NCI-H2227 (cell line): ENCODE measurements at regions not wholly inside any gene's neighbourhood (a gene's known extent, or its start where the extent isn't known, plus 50 kb on each side); places are given as distances from the start of the nearest gene placed in this dataset.
"Not testable (repeated sequence)": the region's sequence is repeated elsewhere in the genome, so short reads cannot be mapped to it uniquely, and the experiment has no call there.

Source experiments
- DNase-seq: peaks from one replicate; lab custom pipeline; 2025; ENCODE audit not compliant: unreplicated experiment; lab: John Stamatoyannopoulos, UW

DNA sequence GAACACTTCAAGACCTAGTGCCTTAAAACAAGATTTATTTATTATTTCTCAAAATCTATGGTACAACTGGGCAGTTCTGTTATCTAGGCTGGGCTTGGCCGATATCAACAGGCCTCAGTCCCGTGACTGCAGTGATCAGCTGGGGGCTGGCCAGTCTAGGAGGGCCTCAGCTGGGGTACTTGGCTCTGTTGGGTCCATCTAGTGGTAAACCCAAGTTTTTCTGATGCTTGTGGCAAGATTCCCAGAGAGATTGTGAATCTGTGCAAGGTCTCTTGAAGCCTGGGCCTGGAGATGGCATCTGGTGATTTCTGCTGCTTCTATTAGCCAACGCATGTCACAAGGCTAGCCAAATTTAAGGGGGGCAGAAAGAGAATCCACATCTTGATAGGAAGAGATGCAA, 482.4 kb upstream of the SGO1 start:
- no peak for DNase-seq

DNA sequence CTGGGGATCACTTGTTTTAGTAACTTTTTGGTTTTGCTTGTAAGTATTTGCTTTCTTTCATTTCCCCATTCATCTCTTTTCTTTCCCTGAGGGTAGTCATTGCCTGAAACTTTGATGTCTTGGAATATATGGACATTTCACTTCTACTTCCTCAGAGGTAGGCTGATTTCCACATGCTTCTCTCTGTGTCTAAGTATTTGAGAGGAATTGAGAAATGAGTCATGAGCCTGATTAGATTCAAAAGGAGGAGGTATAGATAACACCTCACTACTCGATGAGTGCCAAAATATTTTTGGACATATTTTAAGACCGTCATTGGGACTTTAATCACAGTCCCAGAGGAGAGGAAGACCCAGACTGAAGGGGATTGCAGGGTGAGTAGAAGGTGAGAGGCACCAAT, 480.1 kb upstream of the SGO1 start:
- DNase-seq: no peak

DNA sequence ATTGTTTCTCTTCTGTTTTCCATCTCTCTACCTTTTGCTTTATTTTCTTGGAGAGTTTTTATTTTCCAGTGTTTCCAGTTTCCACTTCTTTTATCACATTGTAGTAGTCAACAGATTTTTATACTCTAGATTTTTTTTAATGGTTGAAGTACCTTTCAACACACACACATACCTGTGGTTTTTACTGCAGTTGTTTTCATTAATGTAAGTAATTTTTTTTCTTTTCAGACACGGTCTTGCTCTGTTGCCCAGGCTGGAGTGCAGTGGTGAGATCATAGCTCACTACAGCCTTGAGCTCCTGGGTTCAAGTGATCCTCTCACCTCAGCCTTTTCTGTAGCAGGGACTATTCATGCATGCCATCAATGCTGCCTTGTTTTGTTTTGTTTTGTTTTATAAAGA, 472.5 kb upstream of the SGO1 start:
- DNase-seq: no peak

DNA sequence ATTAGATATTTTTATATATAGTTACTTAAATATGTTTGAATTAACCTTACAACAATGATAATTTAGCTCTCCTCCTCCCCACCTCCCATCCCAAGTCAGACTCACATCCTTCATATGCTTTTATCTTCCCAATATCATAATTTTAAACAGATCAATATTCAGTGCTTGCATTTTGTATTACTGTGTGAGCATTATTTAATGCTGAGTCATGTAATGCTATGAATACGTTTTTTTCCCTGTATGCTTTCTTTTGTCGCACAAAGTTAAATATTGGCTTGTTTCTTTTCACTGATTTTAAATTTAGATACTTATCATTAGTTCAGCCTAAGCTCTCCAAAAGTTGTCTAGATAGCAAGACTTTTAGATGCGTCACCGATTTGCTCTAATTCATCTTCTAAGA, 471.6 kb upstream of the SGO1 start:
- DNase-seq: no peak

DNA sequence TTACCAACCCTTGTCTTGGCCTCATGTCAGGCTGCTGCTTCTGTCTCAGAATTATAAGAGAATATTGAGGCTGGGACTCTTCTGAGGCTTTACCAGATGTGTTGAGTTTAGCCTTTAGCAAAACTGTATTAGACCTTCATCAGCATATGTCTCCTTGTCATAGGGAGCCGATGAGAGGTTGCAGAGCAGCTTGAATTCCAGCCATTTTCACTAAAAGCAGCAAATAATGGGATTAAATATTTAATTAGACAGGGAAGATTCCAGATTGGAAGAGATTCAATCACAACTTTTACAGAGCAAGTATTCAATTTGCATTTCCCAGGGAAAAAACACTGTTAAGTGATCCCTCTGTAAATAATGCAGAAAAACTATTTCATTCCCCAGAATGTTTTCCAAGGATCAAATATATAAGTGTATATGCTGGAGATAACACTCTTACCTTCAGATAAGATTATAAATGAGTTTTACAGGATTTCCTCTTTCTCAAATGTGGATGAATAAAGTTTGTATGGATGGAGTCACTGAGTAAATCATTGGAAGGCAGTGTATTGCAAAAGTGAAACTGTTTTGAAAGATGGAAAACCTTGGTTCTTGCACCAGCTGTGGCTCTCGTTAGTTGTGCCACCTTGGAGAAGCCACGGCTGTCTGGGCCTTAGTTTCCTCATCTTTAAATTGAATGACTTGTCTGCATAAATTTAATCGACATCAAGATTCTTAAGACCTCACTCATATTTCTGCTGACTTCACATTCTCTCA, 466.4 kb upstream of the SGO1 start:
- DNase-seq: no peak

DNA sequence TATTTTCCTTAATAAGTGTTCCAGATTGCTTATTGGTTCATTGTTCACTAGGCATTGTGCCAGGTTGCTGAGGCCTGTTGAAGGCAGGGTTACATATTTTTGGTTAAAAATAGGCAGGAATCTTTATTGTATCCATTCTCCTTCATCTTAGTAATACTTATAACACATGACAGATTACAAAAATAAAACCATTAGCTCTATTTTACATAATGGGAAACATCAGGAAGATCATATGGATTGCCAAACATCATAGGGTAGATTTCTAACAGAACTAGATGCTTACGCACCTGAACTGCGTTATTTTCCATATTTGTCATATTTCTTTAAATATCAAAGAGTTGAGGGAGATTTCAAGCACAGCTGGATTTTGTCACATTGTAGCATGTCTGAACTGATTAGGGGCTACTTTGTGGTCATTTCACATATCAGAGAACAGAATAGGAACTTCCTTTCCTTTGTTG, 462.9 kb upstream of the SGO1 start:
- no peak for DNase-seq

DNA sequence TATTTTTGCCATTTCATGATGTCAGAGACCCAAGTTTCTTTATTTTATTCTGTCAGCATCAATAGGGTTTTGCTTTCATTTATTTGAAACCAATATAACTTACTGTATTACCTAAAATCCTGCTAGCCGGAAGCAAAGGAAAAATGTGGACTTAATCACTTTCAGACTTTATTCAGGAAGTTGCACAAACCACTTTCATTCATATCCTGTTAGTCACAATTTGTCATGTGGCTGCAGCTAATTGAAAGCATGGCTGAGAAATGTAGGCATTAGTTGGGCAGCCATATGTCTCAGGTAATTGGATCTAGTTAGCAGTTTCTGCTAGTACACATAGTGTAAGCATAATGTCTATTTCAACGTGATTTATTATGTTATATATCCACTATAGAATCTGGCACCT, 462.3 kb upstream of the SGO1 start:
- DNase-seq: no peak

DNA sequence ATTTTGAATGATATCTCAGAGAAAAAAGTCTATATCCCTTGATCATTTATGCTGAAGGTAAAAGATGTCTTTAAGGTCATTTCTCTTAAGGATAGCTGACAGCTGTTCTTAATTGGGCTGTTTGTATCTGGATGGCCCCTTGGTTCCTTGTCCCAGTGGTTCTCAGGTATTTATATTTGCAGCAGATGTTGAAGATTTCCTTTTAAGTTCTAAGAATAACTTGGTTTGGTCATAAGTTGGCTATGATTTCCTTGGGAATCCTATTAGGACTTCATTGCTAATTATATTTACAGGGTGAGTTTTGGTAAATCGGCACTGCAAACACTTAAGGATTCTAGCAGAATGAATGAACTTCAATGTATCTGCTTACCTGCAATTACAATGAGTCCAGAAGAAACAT, 460.4 kb upstream of the SGO1 start:
- DNase-seq: no peak

DNA sequence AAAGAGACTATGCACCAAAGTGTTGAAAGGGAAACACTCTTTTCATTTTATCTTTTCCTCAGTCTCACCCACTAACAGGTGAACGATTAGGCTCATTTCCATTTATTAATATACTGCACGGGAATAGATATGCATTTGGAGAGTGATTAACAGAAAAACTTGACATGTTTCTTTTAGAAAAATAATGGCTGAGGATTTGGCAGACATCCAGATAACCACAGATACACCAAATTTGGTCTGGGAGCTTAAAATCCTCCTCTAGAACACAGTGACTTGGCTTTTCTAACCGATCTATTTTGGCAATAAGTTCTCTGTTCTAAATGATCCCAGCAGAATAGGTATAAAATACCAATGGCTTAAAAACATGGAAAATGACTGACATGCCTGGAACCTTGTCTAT, 459.3 kb upstream of the SGO1 start:
- no peak for DNase-seq

DNA sequence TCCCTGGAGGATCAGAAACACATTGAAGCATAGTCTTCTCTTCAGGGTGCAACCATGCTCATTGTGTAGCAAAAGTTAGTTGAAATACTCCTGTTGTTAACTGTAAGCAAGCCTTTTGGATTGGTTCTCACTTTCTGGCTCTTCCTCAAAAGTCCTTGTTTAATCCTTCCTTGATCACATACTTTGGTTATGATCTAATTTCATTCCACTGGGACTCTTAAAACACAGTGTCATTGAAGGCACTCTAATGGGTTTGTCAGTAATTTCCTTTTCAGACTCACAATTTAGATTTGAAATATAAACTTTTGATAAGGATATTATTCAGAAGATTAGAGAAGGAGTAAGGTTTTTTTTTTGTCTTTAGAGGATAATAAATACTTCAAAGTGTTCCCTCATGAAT, 451.7 kb upstream of the SGO1 start:
- DNase-seq: no peak

DNA sequence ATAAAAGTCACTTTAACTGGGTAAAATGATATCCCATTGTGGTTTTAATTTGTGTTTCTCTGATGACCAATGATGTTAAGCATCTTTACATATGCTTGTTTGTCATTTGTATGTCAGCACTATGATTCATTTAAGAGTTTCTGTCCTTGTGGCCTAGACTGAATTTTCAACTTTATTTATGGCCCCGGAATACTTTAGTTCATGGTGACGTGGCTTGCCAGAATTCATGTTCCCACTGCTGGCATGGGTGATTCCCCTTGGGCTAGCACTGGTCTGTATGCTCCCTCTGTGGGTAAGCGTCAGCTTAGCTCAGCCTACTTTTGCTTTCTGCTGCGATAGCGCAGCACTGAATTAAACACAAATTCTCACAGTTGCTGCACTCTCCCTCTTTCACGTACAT, 436.3 kb upstream of the SGO1 start:
- DNase-seq: no peak

DNA sequence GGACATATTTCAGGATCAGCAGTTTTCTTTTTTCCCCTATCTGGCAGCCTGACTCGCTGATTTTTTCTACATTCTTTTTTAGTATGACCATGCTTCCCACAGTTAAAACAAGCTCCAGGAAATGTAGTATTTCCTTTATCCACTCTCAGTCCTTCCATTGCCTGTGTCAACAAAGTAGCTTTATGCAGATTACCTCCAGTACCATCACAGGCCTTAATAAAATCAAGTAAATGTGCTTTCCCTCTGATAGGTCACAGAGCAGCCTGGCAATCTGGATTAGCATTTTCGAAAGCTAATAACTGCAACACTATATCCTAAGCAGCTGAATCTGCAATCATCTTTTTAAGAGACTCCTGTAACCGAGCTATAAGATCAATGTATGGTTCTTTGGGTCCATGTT, 432.6 kb upstream of the SGO1 start:
- not testable (repeated sequence) for DNase-seq

DNA sequence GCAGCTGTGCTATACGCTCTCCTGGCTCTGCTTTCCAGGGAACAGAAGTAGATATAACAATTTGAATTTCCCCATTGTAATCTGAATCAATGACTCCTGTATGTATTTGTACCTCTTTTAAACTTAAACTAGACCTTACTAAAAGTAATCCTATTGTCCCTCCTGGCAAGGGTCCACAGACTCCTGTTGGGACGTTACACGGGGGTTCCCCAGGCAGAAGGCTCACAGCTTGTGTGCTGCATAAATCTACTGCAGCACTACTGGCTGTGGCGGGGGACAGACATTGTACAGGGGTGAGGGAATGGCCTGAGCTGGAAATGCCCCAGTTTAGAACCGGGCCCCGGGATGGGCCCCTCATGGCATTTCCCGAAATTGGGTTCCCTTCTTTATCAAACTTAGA, 432.2 kb upstream of the SGO1 start:
- DNase-seq: not testable (repeated sequence)

DNA sequence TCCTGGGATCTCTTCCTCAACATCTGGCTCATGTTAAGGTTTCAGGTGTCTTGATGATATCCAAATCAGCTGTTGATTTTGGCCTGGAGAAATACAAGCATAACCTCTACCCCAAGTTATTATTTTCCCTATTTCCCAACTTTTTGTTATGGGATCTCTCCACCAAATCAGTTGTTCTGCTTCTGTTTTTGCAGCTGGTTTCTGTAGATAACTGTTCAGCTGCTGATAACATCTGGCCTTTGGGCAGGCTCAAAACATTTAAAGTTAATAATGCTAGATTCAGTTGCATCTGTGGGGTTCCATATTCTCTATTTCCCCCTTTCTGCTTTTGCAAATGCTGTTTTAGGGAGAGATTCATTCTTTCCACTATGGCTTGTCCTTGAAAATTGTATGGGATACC, 430.0 kb upstream of the SGO1 start:
- not testable (repeated sequence) for DNase-seq

DNA sequence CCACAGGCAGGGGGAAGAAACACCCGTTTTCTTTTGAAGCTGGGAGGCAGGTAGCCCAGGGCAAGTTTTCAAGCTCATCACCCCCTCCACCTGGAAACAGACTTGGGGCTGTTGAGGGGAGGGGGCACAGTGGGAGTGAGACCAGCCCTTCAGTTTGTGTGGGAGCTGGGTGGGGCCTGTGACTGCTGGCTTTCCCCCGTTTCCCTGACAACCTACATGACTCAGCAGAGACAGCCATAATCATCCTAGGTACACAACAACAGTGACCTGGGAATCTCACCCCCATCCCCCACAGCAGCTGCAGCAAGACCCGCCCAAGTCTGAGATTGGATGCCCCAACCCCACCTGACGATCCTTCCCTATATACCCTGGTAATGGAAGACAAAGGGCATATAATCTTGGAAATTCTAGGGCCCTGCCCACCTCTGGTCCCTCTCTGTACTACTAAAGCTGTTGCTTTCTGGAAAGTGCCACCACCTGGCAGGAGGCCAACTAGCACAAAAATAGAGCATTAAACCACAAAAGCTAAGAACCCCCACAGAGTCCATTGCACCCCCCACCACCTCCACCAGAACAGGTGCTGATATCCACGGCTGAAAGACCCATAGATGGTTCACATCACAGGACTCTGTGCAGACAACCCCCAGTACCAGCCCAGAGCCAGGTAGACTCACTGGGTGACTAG, 422.2 kb upstream of the SGO1 start:
- DNase-seq: no peak

DNA sequence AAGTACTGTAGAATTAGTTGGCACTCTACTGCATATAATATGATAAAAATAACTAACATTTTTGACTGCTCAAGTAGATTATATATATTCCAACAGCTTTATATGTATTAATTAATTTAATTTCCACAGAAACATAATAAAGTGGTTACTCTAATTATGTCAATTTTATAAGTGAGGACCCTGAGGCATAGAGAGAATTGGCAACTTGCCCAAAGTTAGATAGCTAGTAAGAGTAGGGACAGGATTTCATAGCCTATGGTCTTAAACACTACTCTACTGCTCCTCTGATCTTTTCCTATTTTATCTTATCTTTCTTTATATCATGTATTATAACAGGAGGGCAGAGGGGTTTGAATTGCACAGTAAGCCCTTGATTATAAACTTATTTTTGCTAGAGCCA, 418.7 kb upstream of the SGO1 start:
- no peak for DNase-seq

DNA sequence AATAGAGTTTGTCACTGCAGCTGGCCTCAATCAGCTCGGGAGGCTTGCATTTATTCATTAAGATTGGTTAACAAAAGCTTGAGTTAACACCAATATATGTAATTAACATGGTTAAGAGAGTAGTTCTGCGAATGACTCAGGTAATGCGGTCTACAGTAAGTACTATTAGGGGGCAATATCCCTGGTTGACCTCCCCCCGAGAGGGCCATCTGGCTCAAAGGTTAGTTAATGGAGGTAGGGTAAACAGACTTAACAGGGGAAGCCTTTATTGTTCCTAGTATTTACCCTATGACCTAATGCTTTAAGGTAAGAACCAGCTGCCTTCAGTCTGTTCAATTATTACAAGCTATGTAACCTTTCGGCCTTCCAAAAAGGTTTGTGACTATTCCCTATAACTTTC, 403.3 kb upstream of the SGO1 start:
- DNase-seq: no peak

DNA sequence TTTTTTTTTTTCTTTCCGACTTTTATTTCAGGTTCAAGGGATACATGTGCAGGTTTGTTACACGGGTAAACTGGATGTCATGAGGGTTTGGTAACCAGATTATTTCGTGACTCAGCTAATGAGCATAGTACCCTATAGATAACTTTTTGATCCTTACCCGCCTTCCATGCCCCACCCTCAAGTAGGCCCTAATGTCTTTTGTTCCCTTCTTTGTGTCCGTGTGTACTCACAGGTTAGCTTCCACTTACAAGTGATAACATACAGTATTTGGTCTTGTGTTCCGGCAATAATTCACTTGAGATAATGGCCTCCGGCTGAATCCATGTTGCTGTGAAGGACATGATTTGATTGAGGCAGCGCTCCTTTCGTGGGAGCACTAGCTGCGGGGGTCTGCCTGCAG, 402.8 kb upstream of the SGO1 start:
- DNase-seq: no peak

DNA sequence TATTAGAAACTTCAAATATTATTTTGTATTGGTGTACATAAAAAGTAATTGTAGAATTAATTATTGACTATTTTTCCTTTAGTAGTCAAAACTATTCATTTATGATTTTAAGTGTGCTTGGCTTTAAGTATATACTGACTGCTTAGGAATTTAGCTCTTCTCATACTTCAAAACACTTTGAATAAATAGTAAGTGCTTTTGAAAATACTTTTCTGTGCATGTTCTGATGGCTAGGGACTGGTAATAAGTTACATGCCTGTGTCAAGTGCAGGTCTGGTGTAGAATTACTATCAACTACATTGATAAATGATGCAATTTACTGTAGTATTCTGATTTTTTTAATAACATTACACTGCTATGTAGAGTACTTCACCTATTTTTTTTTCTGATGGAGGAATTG, 397.6 kb upstream of the SGO1 start:
- no peak for DNase-seq

DNA sequence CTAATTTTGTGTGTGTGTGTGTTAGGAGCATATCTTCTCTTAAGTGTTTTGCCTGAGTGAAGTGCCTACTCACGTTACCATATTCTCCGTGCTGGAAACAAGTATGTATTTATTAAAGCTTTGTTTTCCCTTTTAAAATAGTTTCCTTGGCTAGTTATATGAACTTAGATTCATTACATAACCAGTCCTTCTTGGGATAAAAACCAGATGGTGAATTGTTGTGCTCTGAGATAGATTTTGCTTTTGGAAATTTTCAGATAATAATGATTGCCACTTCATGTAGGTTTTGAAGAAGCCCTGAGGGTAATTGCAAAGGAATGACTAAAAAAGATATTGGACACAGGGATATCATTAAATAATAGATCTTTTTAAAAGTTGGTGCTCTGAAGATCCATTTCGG, 390.2 kb upstream of the SGO1 start:
- no peak for DNase-seq

DNA sequence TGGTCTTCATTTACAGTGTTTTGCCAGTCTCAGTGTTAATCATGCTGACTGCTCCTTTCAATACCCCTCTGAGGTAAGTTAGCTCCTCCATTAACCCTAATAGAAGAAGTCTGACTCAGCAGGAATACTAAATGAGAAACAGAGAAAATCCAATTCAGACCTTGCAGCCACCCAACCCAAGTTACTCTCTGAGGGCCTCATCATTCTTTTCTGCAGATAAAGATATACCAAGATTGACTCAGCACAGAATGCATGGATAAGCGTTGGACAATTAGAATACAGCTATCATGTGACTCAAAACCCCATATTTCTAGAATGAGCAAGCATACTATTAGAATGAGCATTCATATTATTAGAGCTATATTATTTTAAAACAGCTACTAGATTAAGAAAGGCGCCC, 389.1 kb upstream of the SGO1 start:
- DNase-seq: no peak

DNA sequence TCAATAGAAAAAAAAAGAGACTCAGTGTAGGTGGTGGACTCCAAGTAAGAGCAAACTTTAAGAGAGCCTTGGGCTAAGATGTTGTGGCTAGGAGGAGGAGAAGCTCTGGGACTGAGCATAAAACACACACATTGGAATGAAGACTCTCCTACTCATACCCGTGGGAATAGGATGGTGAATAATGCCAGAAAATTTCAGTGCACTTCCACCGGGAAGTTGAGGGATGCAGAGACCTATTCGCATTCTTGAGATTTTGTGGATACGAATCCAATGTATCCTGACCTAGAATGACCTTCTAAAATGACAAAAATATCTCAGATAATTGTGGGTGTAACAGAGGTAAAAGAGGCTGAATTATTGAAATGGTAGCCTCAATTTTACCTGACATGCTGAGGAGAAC, 388.7 kb upstream of the SGO1 start:
- no peak for DNase-seq

DNA sequence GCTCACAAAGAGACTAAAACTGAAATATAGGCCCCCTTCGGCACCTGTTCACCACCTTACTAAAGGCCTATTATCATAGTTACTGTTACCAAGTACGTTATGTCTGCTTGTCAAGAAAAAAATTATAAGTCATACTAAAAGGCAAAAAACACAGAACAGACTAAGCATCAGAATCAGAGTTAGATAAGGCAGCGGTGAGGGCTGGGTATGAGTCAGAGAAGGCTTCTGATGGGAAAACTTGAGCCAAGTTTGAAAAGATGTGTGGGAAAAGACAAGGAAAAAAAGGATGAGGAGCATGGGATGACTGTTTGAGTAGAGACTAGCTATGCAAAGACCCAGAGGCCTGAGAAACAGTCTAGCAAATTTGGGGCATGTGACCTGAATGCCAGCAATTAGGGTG, 387.2 kb upstream of the SGO1 start:
- DNase-seq: no peak
